GM10266 (cell line): ENCODE measurements at regions not wholly inside any gene's neighbourhood (a gene's known extent, or its start where the extent isn't known, plus 50 kb on each side); places are given as distances from the start of the nearest gene placed in this dataset.

Experiments
- DNase-seq: peaks from one replicate; pipeline ENCODE4 v3.0.0; 2012; ENCODE audit errors: extremely low spot score
- TF ChIP-seq, protein P1 (sequence below): IDR thresholded peaks from 2 replicates; pipeline ENCODE4 v1.5.1; 2012; ENCODE audit warnings: mild to moderate bottlenecking, low read depth; ENCODE audit not compliant: control insufficient read depth, insufficient read depth; ENCODE audit errors: missing control alignments

DNA sequence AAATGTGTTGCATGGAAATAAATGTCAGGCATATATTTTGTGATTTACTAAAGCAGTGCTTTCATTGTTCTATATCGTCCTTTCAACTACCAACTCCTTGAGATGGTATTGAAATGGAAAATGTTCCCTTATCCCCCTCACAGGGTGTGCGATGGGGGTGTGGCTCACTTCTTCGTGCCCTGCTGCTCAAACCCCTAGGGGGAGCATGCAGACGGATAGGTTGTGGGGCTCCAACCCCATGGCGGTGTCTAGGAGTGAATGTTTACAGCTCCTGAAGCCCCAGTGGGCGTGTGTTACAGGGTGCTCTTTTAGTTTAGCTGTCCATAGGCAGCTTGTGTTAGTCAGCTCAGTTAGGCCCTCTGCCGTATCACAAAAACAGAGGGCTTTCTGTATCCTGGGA is 287.7 kb upstream of the EMCN start:
- DNase-seq = no peak
- TF ChIP-seq, protein P1, sequence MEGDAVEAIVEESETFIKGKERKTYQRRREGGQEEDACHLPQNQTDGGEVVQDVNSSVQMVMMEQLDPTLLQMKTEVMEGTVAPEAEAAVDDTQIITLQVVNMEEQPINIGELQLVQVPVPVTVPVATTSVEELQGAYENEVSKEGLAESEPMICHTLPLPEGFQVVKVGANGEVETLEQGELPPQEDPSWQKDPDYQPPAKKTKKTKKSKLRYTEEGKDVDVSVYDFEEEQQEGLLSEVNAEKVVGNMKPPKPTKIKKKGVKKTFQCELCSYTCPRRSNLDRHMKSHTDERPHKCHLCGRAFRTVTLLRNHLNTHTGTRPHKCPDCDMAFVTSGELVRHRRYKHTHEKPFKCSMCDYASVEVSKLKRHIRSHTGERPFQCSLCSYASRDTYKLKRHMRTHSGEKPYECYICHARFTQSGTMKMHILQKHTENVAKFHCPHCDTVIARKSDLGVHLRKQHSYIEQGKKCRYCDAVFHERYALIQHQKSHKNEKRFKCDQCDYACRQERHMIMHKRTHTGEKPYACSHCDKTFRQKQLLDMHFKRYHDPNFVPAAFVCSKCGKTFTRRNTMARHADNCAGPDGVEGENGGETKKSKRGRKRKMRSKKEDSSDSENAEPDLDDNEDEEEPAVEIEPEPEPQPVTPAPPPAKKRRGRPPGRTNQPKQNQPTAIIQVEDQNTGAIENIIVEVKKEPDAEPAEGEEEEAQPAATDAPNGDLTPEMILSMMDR = no peak

DNA sequence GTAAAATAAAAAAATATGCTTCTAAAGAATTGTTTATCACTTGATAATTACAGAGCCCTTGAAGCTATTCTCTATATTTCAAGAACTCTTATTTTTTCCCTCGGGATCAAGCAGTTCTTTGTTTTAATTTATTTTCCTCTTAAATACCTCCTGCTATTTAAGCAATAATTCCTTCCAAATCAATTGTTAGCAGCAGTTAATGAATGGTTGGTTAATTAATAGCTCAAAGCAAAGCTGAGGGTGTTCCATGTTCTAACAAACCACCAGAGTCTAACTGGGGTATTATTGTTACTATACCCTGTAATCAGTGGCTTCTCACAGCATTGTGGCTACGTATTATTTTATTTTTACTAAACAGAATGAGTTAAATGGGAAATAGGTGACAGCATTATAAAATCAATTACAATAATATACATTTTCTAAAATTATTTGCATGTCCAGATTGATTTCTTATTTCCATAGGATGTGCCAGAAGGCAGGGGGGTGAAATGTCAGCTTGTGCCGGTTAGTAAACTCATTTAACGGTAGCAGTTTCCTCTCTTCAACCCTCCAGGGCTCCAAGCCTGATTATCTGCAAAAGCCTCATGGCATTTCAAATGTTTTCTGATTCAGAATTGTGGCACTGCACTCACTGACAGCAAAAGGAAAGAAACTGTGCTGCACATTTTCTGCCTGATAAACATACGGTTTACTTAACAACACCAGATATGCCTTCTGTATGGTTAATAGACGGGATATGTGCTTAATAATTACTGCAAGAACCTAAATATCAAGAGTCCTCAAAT is 286.9 kb upstream of the EMCN start:
- no peak for DNase-seq
- TF ChIP-seq, protein P1 = no peak

DNA sequence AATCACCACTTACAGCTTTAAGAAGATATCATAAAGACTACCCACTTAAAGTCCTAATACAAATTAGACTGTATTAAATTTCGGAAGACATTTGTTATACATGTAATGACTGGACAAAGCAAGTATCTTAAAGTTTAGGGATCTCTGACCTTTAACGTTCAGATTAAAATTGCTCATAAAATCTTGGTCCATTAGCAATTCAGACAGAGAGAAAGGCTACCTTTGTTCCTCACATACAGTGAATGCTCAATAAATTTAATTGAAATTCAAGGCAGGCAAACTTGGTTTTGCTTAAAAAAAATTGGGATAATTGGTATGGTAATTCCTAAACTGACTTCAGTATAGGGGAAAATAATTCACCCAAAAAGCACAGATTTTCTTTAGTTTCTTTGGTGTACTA is 285.9 kb upstream of the EMCN start:
- no peak for DNase-seq
- TF ChIP-seq, protein P1 = no peak

DNA sequence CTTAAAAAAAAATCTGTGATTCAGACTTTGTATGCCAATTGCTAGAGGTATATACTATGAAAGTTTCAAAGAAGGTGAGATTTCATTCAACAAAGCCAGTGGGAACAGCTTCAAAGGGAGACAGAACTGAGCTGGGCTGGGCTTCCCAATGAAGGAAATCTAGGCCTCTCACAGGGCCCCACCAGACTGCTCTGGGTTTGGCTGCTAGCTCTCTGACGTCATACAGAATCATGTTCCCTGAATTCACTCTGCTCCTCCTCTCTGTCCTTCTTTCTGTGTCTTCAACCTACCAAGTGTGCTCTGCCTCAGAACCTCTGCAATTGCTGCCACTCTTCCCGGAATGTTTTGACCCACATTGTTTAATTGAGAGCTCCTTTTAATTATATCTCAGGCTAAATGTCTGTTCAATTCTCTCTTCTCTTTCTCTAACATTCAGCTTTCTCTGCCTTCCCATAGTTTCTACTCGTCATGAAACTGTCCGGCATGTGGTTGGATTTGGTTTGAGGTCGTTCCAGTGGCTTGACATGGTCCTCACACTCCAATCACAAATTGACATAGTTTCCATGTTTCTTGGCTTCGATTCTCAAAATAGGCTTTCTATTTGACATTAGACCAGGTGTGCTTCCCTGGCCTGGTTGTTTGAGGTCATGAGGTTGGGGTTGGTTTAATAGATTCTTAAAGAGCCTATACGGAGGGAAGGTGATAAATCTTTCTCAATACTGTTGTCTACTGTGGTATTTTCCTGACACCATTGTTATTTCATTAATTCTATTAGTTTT is 282.1 kb upstream of the EMCN start:
- DNase-seq = no peak
- TF ChIP-seq, protein P1 = no peak

DNA sequence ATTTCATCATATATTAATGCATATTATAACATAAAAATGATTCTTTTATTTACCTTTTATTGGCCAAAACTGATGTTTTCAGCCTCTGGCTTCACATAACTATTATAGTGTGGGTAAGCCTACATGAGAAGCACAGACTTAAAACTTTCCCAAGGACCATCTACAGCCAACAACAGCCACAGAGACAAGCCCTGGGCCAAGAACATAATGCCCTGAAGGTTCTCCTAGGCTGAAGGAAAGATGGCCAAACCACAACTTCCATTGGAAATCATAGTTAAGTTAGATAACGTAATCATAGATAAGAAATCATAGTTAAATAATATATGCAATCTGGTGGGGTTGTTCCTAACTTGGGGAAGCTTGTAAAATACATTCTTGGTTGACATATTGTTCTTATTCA is 280.0 kb upstream of the EMCN start:
- DNase-seq = no peak
- TF ChIP-seq, protein P1 = no peak

DNA sequence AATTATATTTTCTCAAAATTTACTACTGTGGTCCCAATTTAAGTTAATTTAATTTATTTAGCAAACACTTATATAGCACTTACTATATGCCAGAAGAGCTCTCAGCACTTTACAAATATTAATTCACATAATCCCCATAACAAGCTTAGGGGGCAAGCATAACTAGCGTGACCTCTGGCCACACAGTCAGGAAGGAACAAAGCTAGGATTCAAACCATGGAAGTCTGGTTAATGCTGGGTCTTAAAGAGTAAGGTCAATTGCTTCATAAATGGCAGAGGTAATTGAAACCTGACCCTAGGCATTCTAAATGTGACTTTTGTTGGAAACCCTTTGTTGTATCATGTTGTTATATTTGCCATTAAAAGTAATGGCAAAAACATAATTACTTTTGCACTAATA is 279.5 kb upstream of the EMCN start:
- TF ChIP-seq, protein P1 = no peak
- no peak for DNase-seq

DNA sequence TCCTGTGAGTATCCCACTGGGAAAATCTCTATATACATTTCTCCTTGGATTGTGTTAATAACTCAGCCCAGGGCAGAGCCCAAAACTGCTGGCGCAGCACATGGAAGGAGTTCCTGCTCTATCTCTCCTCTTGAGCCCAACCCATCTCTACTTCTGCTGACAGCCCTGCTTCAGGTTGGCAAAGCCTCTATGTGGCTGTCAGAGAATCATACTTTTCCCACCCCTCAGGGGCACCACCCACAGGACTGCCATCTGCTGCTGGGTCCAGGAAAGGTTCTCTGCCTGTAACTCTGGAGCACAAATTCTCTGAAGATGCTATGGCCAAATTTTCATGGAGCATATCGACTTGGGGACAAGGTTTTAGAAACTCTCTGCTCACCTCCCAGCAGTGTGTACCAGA is 278.5 kb upstream of the EMCN start:
- TF ChIP-seq, protein P1 = no peak
- DNase-seq = no peak
